ENCODE measurements at regions not wholly inside any gene's neighbourhood (a gene's known extent, or its start where the extent isn't known, plus 50 kb on each side); places are given as distances from the start of the nearest gene placed in this dataset.

GRCh38 chr12:115183752-115184151 is 499.8 kb upstream of the TBX3 start:
- Histone ChIP-seq H3K9me3 (0 out of 3 replicates have a peak, but pooled peaks cover 3% of the 10 kb centered on the region), H3K27ac (no peak overlapping the region), H3K4me3 (no peak overlapping the region), H3K4me1 (no peaks in the 10 kb centered on the region), H3K4me2 (no peak overlapping the region)
- TF ChIP-seq CBX2 (IDR thresholded peaks at IDR 0.05; ENCODE audit: borderline replicate concordance, low read depth), result no peak
- TF ChIP-seq POLR2A (IDR thresholded peaks at IDR 0.05; ENCODE audit: low read length), result no peak
- TF ChIP-seq ATOH8 (CRISPR knock-in tag; IDR thresholded peaks at IDR 0.05; ENCODE audit: low read depth), result no peak
- no peak for TF ChIP-seq MYC (IDR thresholded peaks at IDR 0.05; ENCODE audit: borderline replicate concordance, low read length)
- TF ChIP-seq EP300 (IDR thresholded peaks at IDR 0.05), result no peak
- TF ChIP-seq REST (IDR thresholded peaks at IDR 0.05), result no peak
- TF ChIP-seq JUNB (IDR thresholded peaks at IDR 0.05), result no peak
- no peak for TF ChIP-seq BHLHE40 (IDR thresholded peaks at IDR 0.05; ENCODE audit: low read depth, low read length)
- no peak for TF ChIP-seq HES2 (IDR thresholded peaks at IDR 0.05)
- TF ChIP-seq HMGXB4 (CRISPR knock-in tag; IDR thresholded peaks at IDR 0.05; ENCODE audit: borderline replicate concordance), result no peak
- no peak for TF ChIP-seq TP53 (CRISPR knock-in tag; IDR thresholded peaks at IDR 0.05)
- TF ChIP-seq HOXB13 (CRISPR knock-in tag; IDR thresholded peaks at IDR 0.05; ENCODE audit: low read depth), result no peak
- no peak for TF ChIP-seq HEYL (CRISPR knock-in tag; IDR thresholded peaks at IDR 0.05)
- TF ChIP-seq PBX3 (IDR thresholded peaks at IDR 0.05), result no peak
- TF ChIP-seq PHF8 (IDR thresholded peaks at IDR 0.05; ENCODE audit: borderline replicate concordance, low read depth), result no peak
- TF ChIP-seq POLR2AphosphoS2 (conservative IDR thresholded peaks at IDR 0.05; ENCODE audit: low read length), result no peak
- no peak for TF ChIP-seq RAD21 (conservative IDR thresholded peaks at IDR 0.05 in 1 of 2, IDR thresholded peaks at IDR 0.05 in 1 of 2)
- no peak for TF ChIP-seq JUN (IDR thresholded peaks at IDR 0.05)
- no peak for TF ChIP-seq ZC3H11A (IDR thresholded peaks at IDR 0.05)
- ATAC-seq (no peak), FAIRE-seq (no peak), DNase-seq (ENCODE audit: low read depth in 1 of 2, low spot score in 1 of 2) (no peak)
- POLR2A ChIA-PET, result no interaction called here
- CTCF ChIA-PET, result no interaction called here
- WGBS (ENCODE audit: missing lambda C conversion rate), result 55% methylated on average over 3 of the region's 3 CpGs

- ATAC-seq (no peak), DNase-seq (ENCODE audit: low read depth in 1 of 2, low spot score in 1 of 2) (no peak), FAIRE-seq (peak; percentile 39)
- WGBS (ENCODE audit: missing lambda C conversion rate), result 55% methylated on average over 6 of the region's 6 CpGs
- TF ChIP-seq NPAS2 (CRISPR knock-in tag; IDR thresholded peaks at IDR 0.05; ENCODE audit: borderline replicate concordance) (no peak), PBX3 (IDR thresholded peaks at IDR 0.05) (no peak), HOXA7 (CRISPR knock-in tag; IDR thresholded peaks at IDR 0.05) (no peak), POLR2A (IDR thresholded peaks at IDR 0.05; ENCODE audit: low read length) (no peak)
- H3K4me1 ChIP-seq, result no peaks in the 10 kb centered on the region
- H3K4me3 ChIP-seq, result no peak overlapping the region
- H3K27ac ChIP-seq, result no peak overlapping the region
- H3K9me3 ChIP-seq, result no peaks in the 10 kb centered on the region
- no peak overlapping the region for H3K4me2 ChIP-seq
- ChIA-PET POLR2A (no interaction called here), CTCF (no interaction called here)
These were observed 493.9 kb upstream of the TBX3 start for GRCh38 chr12:115177899-115178298.

All from A549 (cell line).